ENCODE measurements at regions not wholly inside any gene's neighbourhood (a gene's known extent, or its start where the extent isn't known, plus 50 kb on each side); places are given as distances from the start of the nearest gene placed in this dataset.
"Not testable (repeated sequence)": the region's sequence is repeated elsewhere in the genome, so short reads cannot be mapped to it uniquely, and the experiment has no call there.

GRCh38 chr3:65303431-65303830 is 615.6 kb upstream of the ADAMTS9 start:
- DNase-seq (ENCODE audit: extremely low read depth, low read depth) = no peak

- DNase-seq (ENCODE audit: extremely low read depth, low read depth) = no peak
Observed at GRCh38 chr3:65291448-65292125, 603.8 kb upstream of the ADAMTS9 start.

GRCh38 chr3:65288776-65289175 is 601.0 kb upstream of the ADAMTS9 start:
- no peak for DNase-seq (ENCODE audit: extremely low read depth, low read depth)

GRCh38 chr3:65285956-65286355 is 598.2 kb upstream of the ADAMTS9 start:
- no peak for DNase-seq (ENCODE audit: extremely low read depth, low read depth)

GRCh38 chr3:65284961-65285360 is 597.2 kb upstream of the ADAMTS9 start:
- DNase-seq (ENCODE audit: extremely low read depth, low read depth) = no peak

- DNase-seq (ENCODE audit: extremely low read depth, low read depth) = no peak
Observed at GRCh38 chr3:65284546-65284945, 596.7 kb upstream of the ADAMTS9 start.

- DNase-seq (ENCODE audit: extremely low read depth, low read depth) = no peak
Observed at GRCh38 chr3:65279225-65279782, 591.5 kb upstream of the ADAMTS9 start.

- no peak for DNase-seq (ENCODE audit: extremely low read depth, low read depth)
Observed at GRCh38 chr3:65277798-65278197, 590.0 kb upstream of the ADAMTS9 start.

- DNase-seq (ENCODE audit: extremely low read depth, low read depth) = no peak
Observed at GRCh38 chr3:65276551-65276950, 588.8 kb upstream of the ADAMTS9 start.

- DNase-seq (ENCODE audit: extremely low read depth, low read depth) = no peak
Observed at GRCh38 chr3:65268426-65268825, 580.6 kb upstream of the ADAMTS9 start.

GRCh38 chr3:65265942-65266590 is 578.3 kb upstream of the ADAMTS9 start:
- no peak for DNase-seq (ENCODE audit: extremely low read depth, low read depth)

GRCh38 chr3:65265511-65265910 is 577.7 kb upstream of the ADAMTS9 start:
- no peak for DNase-seq (ENCODE audit: extremely low read depth, low read depth)

- no peak for DNase-seq (ENCODE audit: extremely low read depth, low read depth)
Observed at GRCh38 chr3:65262548-65262947, 574.7 kb upstream of the ADAMTS9 start.

- DNase-seq (ENCODE audit: extremely low read depth, low read depth) = no peak
Observed at GRCh38 chr3:65259946-65260345, 572.1 kb upstream of the ADAMTS9 start.

- DNase-seq (ENCODE audit: extremely low read depth, low read depth) = not testable (repeated sequence)
Observed at GRCh38 chr3:65252914-65253313, 565.1 kb upstream of the ADAMTS9 start.

GRCh38 chr3:65252266-65252665 is 564.5 kb upstream of the ADAMTS9 start:
- DNase-seq (ENCODE audit: extremely low read depth, low read depth) = no peak

GRCh38 chr3:65251375-65251774 is 563.6 kb upstream of the ADAMTS9 start:
- no peak for DNase-seq (ENCODE audit: extremely low read depth, low read depth)

- no peak for DNase-seq (ENCODE audit: extremely low read depth, low read depth)
Observed at GRCh38 chr3:65246561-65246960, 558.8 kb upstream of the ADAMTS9 start.

GRCh38 chr3:65245133-65246063 is 557.6 kb upstream of the ADAMTS9 start:
- no peak for DNase-seq (ENCODE audit: extremely low read depth, low read depth)

GRCh38 chr3:65240366-65240765 is 552.6 kb upstream of the ADAMTS9 start:
- no peak for DNase-seq (ENCODE audit: extremely low read depth, low read depth)

- no peak for DNase-seq (ENCODE audit: extremely low read depth, low read depth)
Observed at GRCh38 chr3:65238652-65239051, 550.9 kb upstream of the ADAMTS9 start.
